Endodermal cell (in vitro differentiated cells): ENCODE measurements at regions not wholly inside any gene's neighbourhood (a gene's known extent, or its start where the extent isn't known, plus 50 kb on each side); places are given as distances from the start of the nearest gene placed in this dataset.

Source experiments
- DNase-seq: peaks from one replicate; pipeline ENCODE4 v3.0.0-alpha.2; 2017
- H3K27ac ChIP-seq: 2 replicates; pipeline ENCODE4 v1.5.1; 2013; ENCODE audit warnings: mild to moderate bottlenecking, low read depth, low read length, moderate library complexity
- H3K27me3 ChIP-seq: 2 replicates; pipeline ENCODE4 v1.6.1; 2013; ENCODE audit warnings: mild to moderate bottlenecking, low read length, moderate library complexity; ENCODE audit not compliant: insufficient read depth, control insufficient read depth, poor library complexity, severe bottlenecking
- H3K36me3 ChIP-seq: 2 replicates; pipeline ENCODE4 v1.7.0; 2013; ENCODE audit warnings: mild to moderate bottlenecking, low read length, moderate library complexity; ENCODE audit not compliant: control insufficient read depth, insufficient read depth
- H3K4me1 ChIP-seq: one replicate; pipeline ENCODE4 v1.7.0; 2013; ENCODE audit warnings: low read length; ENCODE audit not compliant: control insufficient read depth, insufficient read depth
- H3K4me3 ChIP-seq: 2 replicates; pipeline ENCODE4 v1.5.1; 2013; ENCODE audit warnings: mild to moderate bottlenecking, low read length, moderate library complexity
- H3K9ac ChIP-seq: 2 replicates; pipeline ENCODE4 v1.6.1; 2013; ENCODE audit warnings: mild to moderate bottlenecking, low read length, moderate library complexity; ENCODE audit not compliant: poor library complexity, severe bottlenecking; ENCODE audit errors: extremely low read depth
- H3K9me3 ChIP-seq: 2 replicates; pipeline ENCODE4 v1.6.1; 2013; ENCODE audit warnings: mild to moderate bottlenecking, low read length, moderate library complexity; ENCODE audit not compliant: control insufficient read depth
- H3K27ac Mint-ChIP-seq: 2 replicates; pipeline ENCODE4 v1.8.0; 2020; ENCODE audit warnings: mixed read lengths
- H3K27me3 Mint-ChIP-seq: 2 replicates; pipeline ENCODE4 v1.8.0; 2021; ENCODE audit warnings: mild to moderate bottlenecking, mixed read lengths; ENCODE audit not compliant: insufficient read depth
- H3K36me3 Mint-ChIP-seq: 2 replicates; pipeline ENCODE4 v1.8.0; 2020; ENCODE audit warnings: low read depth, mixed read lengths
- H3K4me1 Mint-ChIP-seq: 2 replicates; pipeline ENCODE4 v1.8.0; 2020; ENCODE audit warnings: mixed read lengths
- H3K4me3 Mint-ChIP-seq: 2 replicates; pipeline ENCODE4 v1.8.0; 2020; ENCODE audit warnings: mild to moderate bottlenecking, moderate library complexity, mixed read lengths
- H3K9me3 Mint-ChIP-seq: 2 replicates; pipeline ENCODE4 v1.8.0; 2020; ENCODE audit warnings: mild to moderate bottlenecking, mixed read lengths
- CTCF ChIP-seq: fragments of 200-600 bp; sonication (generic); conservative IDR thresholded peaks from 2 replicates; pipeline ENCODE4 v1.5.0; 2021; ENCODE audit warnings: antibody characterized with exemption, mild to moderate bottlenecking
- WGBS, 2 experiments: methylation state at CpG; one replicate each; pipeline versions ENCODE4 v1.1.5 to v1.1.7; 2013; ENCODE audit warnings: missing lambda C conversion rate in 2 of 2, mixed read lengths in 1 of 2; ENCODE audit not compliant: insufficient coverage in 1 of 2, insufficient read length in 1 of 2; 5-methylcytosine and 5-hydroxymethylcytosine counted together

GRCh38 chr4:79201971-79202370 lies 123.9 kb downstream of the NAA11 start:
- Histone ChIP-seq H3K9ac (no peak overlapping the region), H3K36me3 (no peaks in the 10 kb centered on the region), H3K9me3 (peaks cover 16% of the 10 kb centered on the region), H3K27me3 (peaks cover under 1% of the 10 kb centered on the region), H3K4me1 (no peaks in the 10 kb centered on the region), H3K4me3 (no peak overlapping the region), H3K27ac (no peak overlapping the region)
- no peak overlapping the region for H3K4me3 Mint-ChIP-seq
- no peaks in the 10 kb centered on the region for H3K4me1 Mint-ChIP-seq
- peaks cover 1% of the 10 kb centered on the region for H3K27me3 Mint-ChIP-seq
- H3K9me3 Mint-ChIP-seq: peaks cover 14% of the 10 kb centered on the region
- H3K36me3 Mint-ChIP-seq: no peaks in the 10 kb centered on the region
- 86 to 91% methylated on average over 1 to 2 of the region's 2 CpGs for WGBS, 2 experiments
- TF ChIP-seq CTCF: no peak
- H3K27ac Mint-ChIP-seq: no peak overlapping the region
- DNase-seq: no peak

GRCh38 chr4:79199743-79200142 lies 126.1 kb downstream of the NAA11 start:
- H3K4me3 Mint-ChIP-seq: no peak overlapping the region
- no peaks in the 10 kb centered on the region for H3K9me3 Mint-ChIP-seq
- TF ChIP-seq CTCF: no peak
- H3K27me3 Mint-ChIP-seq: peaks cover 1% of the 10 kb centered on the region
- H3K9me3 ChIP-seq: no peaks in the 10 kb centered on the region
- WGBS, 2 experiments: 94 to 100% methylated on average over 1 of the region's 2 CpGs
- H3K27ac ChIP-seq: no peak overlapping the region
- no peaks in the 10 kb centered on the region for H3K4me1 ChIP-seq
- H3K9ac ChIP-seq: no peak overlapping the region
- peaks cover 12% of the 10 kb centered on the region for H3K27me3 ChIP-seq
- H3K4me3 ChIP-seq: no peak overlapping the region
- H3K27ac Mint-ChIP-seq: no peak overlapping the region
- peaks cover 3% of the 10 kb centered on the region for H3K4me1 Mint-ChIP-seq
- no peaks in the 10 kb centered on the region for H3K36me3 Mint-ChIP-seq
- DNase-seq: no peak
- H3K36me3 ChIP-seq: no peaks in the 10 kb centered on the region

- no peak overlapping the region for H3K4me3 Mint-ChIP-seq
- no peaks in the 10 kb centered on the region for H3K9me3 ChIP-seq
- H3K27ac Mint-ChIP-seq: no peak overlapping the region
- no peak for DNase-seq
- no peaks in the 10 kb centered on the region for H3K9me3 Mint-ChIP-seq
- H3K27me3 Mint-ChIP-seq: peaks cover 1% of the 10 kb centered on the region
- H3K27me3 ChIP-seq: peaks cover 12% of the 10 kb centered on the region
- 85 to 92% methylated on average over 5 of the region's 5 CpGs for WGBS, 2 experiments
- no peak overlapping the region for H3K9ac ChIP-seq
- no peak overlapping the region for H3K4me3 ChIP-seq
- no peaks in the 10 kb centered on the region for H3K36me3 Mint-ChIP-seq
- no peak for TF ChIP-seq CTCF
- H3K4me1 ChIP-seq: no peaks in the 10 kb centered on the region
- H3K4me1 Mint-ChIP-seq: peaks cover 3% of the 10 kb centered on the region
- no peak overlapping the region for H3K27ac ChIP-seq
- no peaks in the 10 kb centered on the region for H3K36me3 ChIP-seq
These were observed 126.8 kb downstream of the NAA11 start for GRCh38 chr4:79198951-79199587.
